ENCODE measurements at regions not wholly inside any gene's neighbourhood (a gene's known extent, or its start where the extent isn't known, plus 50 kb on each side); places are given as distances from the start of the nearest gene placed in this dataset.
A peak's percentile ranks its signal among the peaks of the same experiment; 100 is the strongest.

GRCh38 chr1:219088778-219089557 is 84.7 kb upstream of the LYPLAL1 start (continued):
- TF ChIP-seq, protein P1, sequence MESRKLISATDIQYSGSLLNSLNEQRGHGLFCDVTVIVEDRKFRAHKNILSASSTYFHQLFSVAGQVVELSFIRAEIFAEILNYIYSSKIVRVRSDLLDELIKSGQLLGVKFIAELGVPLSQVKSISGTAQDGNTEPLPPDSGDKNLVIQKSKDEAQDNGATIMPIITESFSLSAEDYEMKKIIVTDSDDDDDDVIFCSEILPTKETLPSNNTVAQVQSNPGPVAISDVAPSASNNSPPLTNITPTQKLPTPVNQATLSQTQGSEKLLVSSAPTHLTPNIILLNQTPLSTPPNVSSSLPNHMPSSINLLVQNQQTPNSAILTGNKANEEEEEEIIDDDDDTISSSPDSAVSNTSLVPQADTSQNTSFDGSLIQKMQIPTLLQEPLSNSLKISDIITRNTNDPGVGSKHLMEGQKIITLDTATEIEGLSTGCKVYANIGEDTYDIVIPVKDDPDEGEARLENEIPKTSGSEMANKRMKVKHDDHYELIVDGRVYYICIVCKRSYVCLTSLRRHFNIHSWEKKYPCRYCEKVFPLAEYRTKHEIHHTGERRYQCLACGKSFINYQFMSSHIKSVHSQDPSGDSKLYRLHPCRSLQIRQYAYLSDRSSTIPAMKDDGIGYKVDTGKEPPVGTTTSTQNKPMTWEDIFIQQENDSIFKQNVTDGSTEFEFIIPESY (CRISPR knock-in tag; IDR thresholded peaks at IDR 0.05) = no peak
- TF ChIP-seq, protein P2, sequence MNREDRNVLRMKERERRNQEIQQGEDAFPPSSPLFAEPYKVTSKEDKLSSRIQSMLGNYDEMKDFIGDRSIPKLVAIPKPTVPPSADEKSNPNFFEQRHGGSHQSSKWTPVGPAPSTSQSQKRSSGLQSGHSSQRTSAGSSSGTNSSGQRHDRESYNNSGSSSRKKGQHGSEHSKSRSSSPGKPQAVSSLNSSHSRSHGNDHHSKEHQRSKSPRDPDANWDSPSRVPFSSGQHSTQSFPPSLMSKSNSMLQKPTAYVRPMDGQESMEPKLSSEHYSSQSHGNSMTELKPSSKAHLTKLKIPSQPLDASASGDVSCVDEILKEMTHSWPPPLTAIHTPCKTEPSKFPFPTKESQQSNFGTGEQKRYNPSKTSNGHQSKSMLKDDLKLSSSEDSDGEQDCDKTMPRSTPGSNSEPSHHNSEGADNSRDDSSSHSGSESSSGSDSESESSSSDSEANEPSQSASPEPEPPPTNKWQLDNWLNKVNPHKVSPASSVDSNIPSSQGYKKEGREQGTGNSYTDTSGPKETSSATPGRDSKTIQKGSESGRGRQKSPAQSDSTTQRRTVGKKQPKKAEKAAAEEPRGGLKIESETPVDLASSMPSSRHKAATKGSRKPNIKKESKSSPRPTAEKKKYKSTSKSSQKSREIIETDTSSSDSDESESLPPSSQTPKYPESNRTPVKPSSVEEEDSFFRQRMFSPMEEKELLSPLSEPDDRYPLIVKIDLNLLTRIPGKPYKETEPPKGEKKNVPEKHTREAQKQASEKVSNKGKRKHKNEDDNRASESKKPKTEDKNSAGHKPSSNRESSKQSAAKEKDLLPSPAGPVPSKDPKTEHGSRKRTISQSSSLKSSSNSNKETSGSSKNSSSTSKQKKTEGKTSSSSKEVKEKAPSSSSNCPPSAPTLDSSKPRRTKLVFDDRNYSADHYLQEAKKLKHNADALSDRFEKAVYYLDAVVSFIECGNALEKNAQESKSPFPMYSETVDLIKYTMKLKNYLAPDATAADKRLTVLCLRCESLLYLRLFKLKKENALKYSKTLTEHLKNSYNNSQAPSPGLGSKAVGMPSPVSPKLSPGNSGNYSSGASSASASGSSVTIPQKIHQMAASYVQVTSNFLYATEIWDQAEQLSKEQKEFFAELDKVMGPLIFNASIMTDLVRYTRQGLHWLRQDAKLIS (CRISPR knock-in tag; IDR thresholded peaks at IDR 0.05) = no peak
- no peak for TF ChIP-seq CREB1 (IDR thresholded peaks at IDR 0.05)
- no peak for TF ChIP-seq CREB1 (CRISPR knock-in tag; IDR thresholded peaks at IDR 0.05)
- no peak for TF ChIP-seq ZNF445 (CRISPR knock-in tag; IDR thresholded peaks at IDR 0.05; ENCODE audit: low read depth)
- peak; percentile 38; the same call in 1 of the 2 replicates for TF ChIP-seq ZSCAN32 (CRISPR knock-in tag; IDR thresholded peaks at IDR 0.05)
- TF ChIP-seq, protein P3, sequence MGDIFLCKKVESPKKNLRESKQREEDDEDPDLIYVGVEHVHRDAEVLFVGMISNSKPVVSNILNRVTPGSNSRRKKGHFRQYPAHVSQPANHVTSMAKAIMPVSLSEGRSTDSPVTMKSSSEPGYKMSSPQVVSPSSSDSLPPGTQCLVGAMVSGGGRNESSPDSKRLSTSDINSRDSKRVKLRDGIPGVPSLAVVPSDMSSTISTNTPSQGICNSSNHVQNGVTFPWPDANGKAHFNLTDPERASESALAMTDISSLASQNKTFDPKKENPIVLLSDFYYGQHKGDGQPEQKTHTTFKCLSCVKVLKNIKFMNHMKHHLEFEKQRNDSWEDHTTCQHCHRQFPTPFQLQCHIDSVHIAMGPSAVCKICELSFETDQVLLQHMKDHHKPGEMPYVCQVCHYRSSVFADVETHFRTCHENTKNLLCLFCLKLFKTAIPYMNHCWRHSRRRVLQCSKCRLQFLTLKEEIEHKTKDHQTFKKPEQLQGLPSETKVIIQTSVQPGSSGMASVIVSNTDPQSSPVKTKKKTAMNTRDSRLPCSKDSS (IDR thresholded peaks at IDR 0.05; ENCODE audit: low read depth, partially characterized antibody) = no peak
- TF ChIP-seq ESRRA (IDR thresholded peaks at IDR 0.05; ENCODE audit: borderline replicate concordance, low read depth) = peak; percentile 73; the same call in 1 of the 2 replicates
- TF ChIP-seq ZNF174 (CRISPR knock-in tag; IDR thresholded peaks at IDR 0.05) = no peak
- peak; percentile 62; the same call in 1 of the 2 replicates for TF ChIP-seq CHD2 (IDR thresholded peaks at IDR 0.05; ENCODE audit: low read depth, low read length)
- TF ChIP-seq ZFP36 (IDR thresholded peaks at IDR 0.05; ENCODE audit: low read depth, low read length, partially characterized antibody) = peak; percentile 60
- TF ChIP-seq COPS2 (conservative IDR thresholded peaks at IDR 0.05) = no peak
- TF ChIP-seq, protein P4, sequence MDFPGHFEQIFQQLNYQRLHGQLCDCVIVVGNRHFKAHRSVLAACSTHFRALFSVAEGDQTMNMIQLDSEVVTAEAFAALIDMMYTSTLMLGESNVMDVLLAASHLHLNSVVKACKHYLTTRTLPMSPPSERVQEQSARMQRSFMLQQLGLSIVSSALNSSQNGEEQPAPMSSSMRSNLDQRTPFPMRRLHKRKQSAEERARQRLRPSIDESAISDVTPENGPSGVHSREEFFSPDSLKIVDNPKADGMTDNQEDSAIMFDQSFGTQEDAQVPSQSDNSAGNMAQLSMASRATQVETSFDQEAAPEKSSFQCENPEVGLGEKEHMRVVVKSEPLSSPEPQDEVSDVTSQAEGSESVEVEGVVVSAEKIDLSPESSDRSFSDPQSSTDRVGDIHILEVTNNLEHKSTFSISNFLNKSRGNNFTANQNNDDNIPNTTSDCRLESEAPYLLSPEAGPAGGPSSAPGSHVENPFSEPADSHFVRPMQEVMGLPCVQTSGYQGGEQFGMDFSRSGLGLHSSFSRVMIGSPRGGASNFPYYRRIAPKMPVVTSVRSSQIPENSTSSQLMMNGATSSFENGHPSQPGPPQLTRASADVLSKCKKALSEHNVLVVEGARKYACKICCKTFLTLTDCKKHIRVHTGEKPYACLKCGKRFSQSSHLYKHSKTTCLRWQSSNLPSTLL (IDR thresholded peaks at IDR 0.05) = no peak
- TF ChIP-seq HINFP (tag; conservative IDR thresholded peaks at IDR 0.05; ENCODE audit: low read depth) = 0 out of 2 replicates have a peak, but pooled peaks have one; percentile 48
- peak; percentile 95 for TF ChIP-seq SMAD4 (CRISPR knock-in tag; conservative IDR thresholded peaks at IDR 0.05)
- no peak for TF ChIP-seq HNRNPK (IDR thresholded peaks at IDR 0.05; ENCODE audit: low read depth, low read length, poor library complexity, severe bottlenecking)
- TF ChIP-seq SMARCA5 (IDR thresholded peaks at IDR 0.05) = no peak
